ENCODE measurements at regions not wholly inside any gene's neighbourhood (a gene's known extent, or its start where the extent isn't known, plus 50 kb on each side); places are given as distances from the start of the nearest gene placed in this dataset.

GRCh38 chr1:104874044-104874443 is 1124.3 kb downstream of the AMY1C start:
- TF ChIP-seq REST (IDR thresholded peaks at IDR 0.05; ENCODE audit: insufficient read depth in 1 of 2, low read depth in 2 of 2, low read length in 2 of 2): no peak
- TF ChIP-seq TAF1 (IDR thresholded peaks at IDR 0.05; ENCODE audit: borderline replicate concordance, insufficient read depth, low read length): no peak
